ENCODE measurements at regions not wholly inside any gene's neighbourhood (a gene's known extent, or its start where the extent isn't known, plus 50 kb on each side); places are given as distances from the start of the nearest gene placed in this dataset.

- TF ChIP-seq YY1 (IDR thresholded peaks at IDR 0.05; ENCODE audit: low read depth), result no peak
- TF ChIP-seq REST (IDR thresholded peaks at IDR 0.05; ENCODE audit: low read depth), result no peak
- TF ChIP-seq NFIC (IDR thresholded peaks at IDR 0.05), result no peak
- TF ChIP-seq TCF12 (IDR thresholded peaks at IDR 0.05; ENCODE audit: low read depth), result no peak
Measured at GRCh38 chr3:193010191-193010590, 92.5 kb upstream of the MB21D2 start.
